Skeletal muscle cell (primary cell): ENCODE measurements at regions not wholly inside any gene's neighbourhood (a gene's known extent, or its start where the extent isn't known, plus 50 kb on each side); places are given as distances from the start of the nearest gene placed in this dataset.

Experiments
- DNase-seq: peaks from one replicate; pipeline ENCODE4 v3.0.0-alpha.2; 2010; ENCODE audit warnings: low read depth
- H3K4me3 ChIP-seq: 2 replicates; pipeline ENCODE4 v1.5.1; 2011; ENCODE audit warnings: low read depth, mild to moderate bottlenecking, control low read depth, low read length, moderate library complexity

GRCh38 chr4:155616117-155616516, 50.5 kb upstream of the GUCY1A1 start:
- DNase-seq = no peak
- no peak overlapping the region for H3K4me3 ChIP-seq

- DNase-seq = no peak
- H3K4me3 ChIP-seq = no peak overlapping the region
Measured at GRCh38 chr4:155615081-155615887, 51.4 kb upstream of the GUCY1A1 start.

- DNase-seq = no peak
Measured at GRCh38 chr4:155614111-155614762, 52.4 kb upstream of the GUCY1A1 start.

GRCh38 chr4:155612074-155612473, 54.6 kb upstream of the GUCY1A1 start:
- DNase-seq = no peak
- H3K4me3 ChIP-seq = no peak overlapping the region

More at GRCh38 chr4:155614111-155614762, 52.4 kb upstream of the GUCY1A1 start:
- H3K4me3 ChIP-seq = no peak overlapping the region

- no peak for DNase-seq
- no peak overlapping the region for H3K4me3 ChIP-seq
Measured at GRCh38 chr4:155611501-155611900, 55.1 kb upstream of the GUCY1A1 start.

- DNase-seq = no peak
- no peak overlapping the region for H3K4me3 ChIP-seq
Measured at GRCh38 chr4:155610143-155610542, 56.5 kb upstream of the GUCY1A1 start.

GRCh38 chr4:155609455-155610059, 57.1 kb upstream of the GUCY1A1 start:
- DNase-seq = no peak
- no peak overlapping the region for H3K4me3 ChIP-seq

GRCh38 chr4:155608225-155608885, 58.3 kb upstream of the GUCY1A1 start:
- H3K4me3 ChIP-seq = no peak overlapping the region
- DNase-seq = no peak

GRCh38 chr4:155607481-155607880, 59.2 kb upstream of the GUCY1A1 start:
- H3K4me3 ChIP-seq = no peak overlapping the region
- no peak for DNase-seq

GRCh38 chr4:155604718-155605626, 61.7 kb upstream of the GUCY1A1 start:
- peak; percentile 69 for DNase-seq
- H3K4me3 ChIP-seq = no peak overlapping the region

GRCh38 chr4:155603360-155603891, 63.2 kb upstream of the GUCY1A1 start:
- no peak overlapping the region for H3K4me3 ChIP-seq
- no peak for DNase-seq

- H3K4me3 ChIP-seq = no peak overlapping the region
- no peak for DNase-seq
Measured at GRCh38 chr4:155602351-155603140, 64.1 kb upstream of the GUCY1A1 start.

- DNase-seq = no peak
- no peak overlapping the region for H3K4me3 ChIP-seq
Measured at GRCh38 chr4:155600244-155600643, 66.4 kb upstream of the GUCY1A1 start.

- no peak overlapping the region for H3K4me3 ChIP-seq
- no peak for DNase-seq
Measured at GRCh38 chr4:155599596-155599995, 67.1 kb upstream of the GUCY1A1 start.

GRCh38 chr4:155599085-155599484, 67.6 kb upstream of the GUCY1A1 start:
- no peak overlapping the region for H3K4me3 ChIP-seq
- DNase-seq = no peak

GRCh38 chr4:155597933-155598451, 68.7 kb upstream of the GUCY1A1 start:
- no peak overlapping the region for H3K4me3 ChIP-seq
- DNase-seq = no peak

- H3K4me3 ChIP-seq = no peak overlapping the region
- DNase-seq = no peak
Measured at GRCh38 chr4:155597281-155597680, 69.4 kb upstream of the GUCY1A1 start.

GRCh38 chr4:155593793-155594192, 72.9 kb upstream of the GUCY1A1 start:
- no peak for DNase-seq
- H3K4me3 ChIP-seq = no peak overlapping the region
